Neural cell (in vitro differentiated cells): ENCODE measurements at regions not wholly inside any gene's neighbourhood (a gene's known extent, or its start where the extent isn't known, plus 50 kb on each side); places are given as distances from the start of the nearest gene placed in this dataset.
"Not testable (repeated sequence)": the region's sequence is repeated elsewhere in the genome, so short reads cannot be mapped to it uniquely, and the experiment has no call there.

Source experiments
- H2AFZ ChIP-seq: fragments of 200-600, 300-800 bp; sonication (generic), shearing (Covaris generic); 2 replicates; pipeline ENCODE4 v1.6.0; 2014; ENCODE audit warnings: low read depth, mild to moderate bottlenecking, antibody characterized with exemption, low read length, moderate library complexity
- H3F3A ChIP-seq: fragments of 200-600 bp; shearing (Covaris generic); 2 replicates; pipeline ENCODE4 v1.6.1; 2016; ENCODE audit warnings: mild to moderate bottlenecking, moderate library complexity, mixed read lengths, antibody characterized with exemption, low read length; ENCODE audit not compliant: insufficient read depth, poor library complexity, severe bottlenecking
- H3K27ac ChIP-seq: fragments of 200-600, 300-800 bp; sonication (generic), shearing (Covaris generic); 2 replicates; pipeline ENCODE4 v1.5.1; 2014; ENCODE audit warnings: mild to moderate bottlenecking, low read length, moderate library complexity
- H3K27me3 ChIP-seq: fragments of 300-800, 200-600 bp; sonication (generic), shearing (Covaris generic); 2 replicates; pipeline ENCODE4 v1.6.0; 2014; ENCODE audit warnings: mild to moderate bottlenecking, low read depth, low read length, moderate library complexity; ENCODE audit not compliant: insufficient read depth
- H3K36me3 ChIP-seq: fragments of 300-800, 200-600 bp; sonication (generic), shearing (Covaris generic); 2 replicates; pipeline ENCODE4 v1.5.1; 2014; ENCODE audit warnings: mild to moderate bottlenecking, antibody characterized with exemption, low read length, moderate library complexity; ENCODE audit not compliant: insufficient read depth
- H3K4me2 ChIP-seq: fragments of 300-800, 200-600 bp; sonication (generic), shearing (Covaris generic); 2 replicates; pipeline ENCODE4 v1.6.0; 2014; ENCODE audit warnings: mild to moderate bottlenecking, low read length
- H3K4me3 ChIP-seq: fragments of 300-800, 200-600 bp; sonication (generic), shearing (Covaris generic); 2 replicates; pipeline ENCODE4 v1.5.1; 2014; ENCODE audit warnings: mild to moderate bottlenecking, low read length, moderate library complexity
- H3K79me2 ChIP-seq: fragments of 200-600 bp; shearing (Covaris generic); replicated peaks from 2 replicates; pipeline ENCODE4 v1.6.0; 2014; ENCODE audit warnings: mild to moderate bottlenecking, low read length, moderate library complexity; ENCODE audit not compliant: insufficient read depth
- H3K9ac ChIP-seq: fragments of 300-800, 200-600 bp; sonication (generic), shearing (Covaris generic); 2 replicates; pipeline ENCODE4 v1.6.1; 2016; ENCODE audit warnings: mild to moderate bottlenecking, low read length, mixed read lengths
- H3K9me2 ChIP-seq: fragments of 200-600 bp; shearing (Covaris generic); 2 replicates; pipeline ENCODE4 v1.6.1; 2016; ENCODE audit warnings: mild to moderate bottlenecking, low read length, mixed read lengths; ENCODE audit not compliant: insufficient read depth
- H3K9me3 ChIP-seq: fragments of 200-600, 300-800 bp; sonication (generic), shearing (Covaris generic); 2 replicates; pipeline ENCODE4 v1.6.1; 2016; ENCODE audit warnings: mild to moderate bottlenecking, mixed run types, low read length, moderate library complexity, mixed read lengths
- H4K20me1 ChIP-seq: fragments of 200-600 bp; shearing (Covaris generic); 2 replicates; pipeline ENCODE4 v1.6.1; 2016; ENCODE audit warnings: mild to moderate bottlenecking, mixed run types; ENCODE audit not compliant: insufficient read depth
- CTCF ChIP-seq: fragments of 450-650 bp; IDR thresholded peaks from 2 replicates; pipeline ENCODE4 v1.5.1; 2014; ENCODE audit warnings: antibody characterized with exemption, mild to moderate bottlenecking, moderate library complexity; ENCODE audit not compliant: poor library complexity, severe bottlenecking
- EP300 ChIP-seq: fragments of 450-650 bp; conservative IDR thresholded peaks from 2 replicates; pipeline ENCODE4 v1.6.1; 2014; ENCODE audit warnings: antibody characterized with exemption, mild to moderate bottlenecking, moderate library complexity; ENCODE audit not compliant: poor library complexity, severe bottlenecking
- EZH2 ChIP-seq: fragments of 200-600, 300-800 bp; shearing (Covaris generic), sonication (generic); IDR thresholded peaks from 2 replicates; pipeline ENCODE4 v1.6.1; 2014; ENCODE audit warnings: antibody characterized with exemption, low read length, borderline replicate concordance, mild to moderate bottlenecking; ENCODE audit not compliant: insufficient read depth, poor library complexity, severe bottlenecking
- MXI1 ChIP-seq: fragments of 450-650 bp; conservative IDR thresholded peaks from 2 replicates; pipeline ENCODE4 v1.6.1; 2014; ENCODE audit warnings: antibody characterized with exemption, mild to moderate bottlenecking; ENCODE audit not compliant: poor library complexity, severe bottlenecking
- POLR2AphosphoS5 ChIP-seq: IDR thresholded peaks from 2 replicates; pipeline ENCODE4 v1.6.1; 2012
- RAD21 ChIP-seq: fragments of 450-650 bp; conservative IDR thresholded peaks from 2 replicates; pipeline ENCODE4 v1.6.1; 2014; ENCODE audit warnings: antibody characterized with exemption, mild to moderate bottlenecking, moderate library complexity
- SMC3 ChIP-seq: fragments of 450-650 bp; conservative IDR thresholded peaks from 2 replicates; pipeline ENCODE4 v1.6.1; 2014; ENCODE audit warnings: antibody characterized with exemption, mild to moderate bottlenecking, moderate library complexity; ENCODE audit not compliant: poor library complexity
- TAF1 ChIP-seq: IDR thresholded peaks from 2 replicates; pipeline ENCODE4 v1.6.1; 2012; ENCODE audit warnings: low read depth
- TF ChIP-seq, protein P1 (sequence below): IDR thresholded peaks from 2 replicates; pipeline ENCODE4 v1.6.1; 2012; ENCODE audit warnings: borderline replicate concordance

- no peaks in the 10 kb centered on the region for H3K9me3 ChIP-seq
- H3K4me2 ChIP-seq: no peak overlapping the region
- H4K20me1 ChIP-seq: no peaks in the 10 kb centered on the region
- no peak overlapping the region for H2AFZ ChIP-seq
- no peaks in the 10 kb centered on the region for H3K79me2 ChIP-seq
- no peak overlapping the region for H3K9ac ChIP-seq
- no peaks in the 10 kb centered on the region for H3K9me2 ChIP-seq
- H3K36me3 ChIP-seq: no peaks in the 10 kb centered on the region
- H3K27me3 ChIP-seq: no peaks in the 10 kb centered on the region
- H3F3A ChIP-seq: no peaks in the 10 kb centered on the region
- TF ChIP-seq EP300 (no peak), TAF1 (no peak), RAD21 (no peak), POLR2AphosphoS5 (no peak), CTCF (no peak), EZH2 (no peak)
- no peak overlapping the region for H3K27ac ChIP-seq
- no peak overlapping the region for H3K4me3 ChIP-seq
These were observed 239.3 kb downstream of the KCNK2 start for GRCh38 chr1:215321802-215322201.

- H3K79me2 ChIP-seq, H3F3A ChIP-seq, H2AFZ ChIP-seq, H3K9me3 ChIP-seq, H3K9ac ChIP-seq, H3K27ac ChIP-seq, H3K36me3 ChIP-seq, H4K20me1 ChIP-seq, H3K27me3 ChIP-seq, H3K4me3 ChIP-seq, H3K9me2 ChIP-seq, H3K4me2 ChIP-seq: not testable (repeated sequence)
These were observed 241.5 kb downstream of the KCNK2 start for GRCh38 chr1:215323992-215324391.

DNA sequence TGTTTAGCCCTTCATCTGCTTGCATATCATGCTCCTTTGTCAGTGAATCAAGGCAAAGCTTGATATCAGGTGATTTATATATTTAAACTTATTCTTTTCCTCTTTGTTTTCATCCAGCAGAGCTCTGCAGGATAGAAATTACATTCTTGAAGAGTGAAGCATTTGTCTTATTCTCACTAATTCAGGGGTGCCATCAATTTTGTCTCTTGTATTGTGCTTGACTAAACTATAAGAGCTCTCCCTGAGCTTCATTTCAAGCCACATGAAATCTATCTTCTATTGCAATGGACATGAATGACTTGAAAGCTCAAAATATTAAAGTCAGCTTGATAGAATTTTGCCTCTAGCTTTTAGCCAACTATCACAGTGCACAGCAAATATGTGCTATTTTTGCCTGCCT is 236.7 kb upstream of the KCTD3 start:
- Histone ChIP-seq H3F3A (no peaks in the 10 kb centered on the region), H3K4me3 (no peak overlapping the region), H3K27me3 (no peaks in the 10 kb centered on the region), H3K4me2 (no peak overlapping the region), H3K9me2 (no peaks in the 10 kb centered on the region), H2AFZ (no peak overlapping the region), H3K9ac (no peak overlapping the region), H3K27ac (no peak overlapping the region), H3K9me3 (no peaks in the 10 kb centered on the region), H4K20me1 (no peaks in the 10 kb centered on the region), H3K36me3 (no peaks in the 10 kb centered on the region), H3K79me2 (no peaks in the 10 kb centered on the region)
- no peak for TF ChIP-seq CTCF
- no peak for TF ChIP-seq POLR2AphosphoS5
- TF ChIP-seq MXI1: no peak
- TF ChIP-seq SMC3: no peak
- TF ChIP-seq EZH2: no peak
- TF ChIP-seq EP300: no peak
- no peak for TF ChIP-seq TAF1
- no peak for TF ChIP-seq RAD21
- TF ChIP-seq, protein P1, sequence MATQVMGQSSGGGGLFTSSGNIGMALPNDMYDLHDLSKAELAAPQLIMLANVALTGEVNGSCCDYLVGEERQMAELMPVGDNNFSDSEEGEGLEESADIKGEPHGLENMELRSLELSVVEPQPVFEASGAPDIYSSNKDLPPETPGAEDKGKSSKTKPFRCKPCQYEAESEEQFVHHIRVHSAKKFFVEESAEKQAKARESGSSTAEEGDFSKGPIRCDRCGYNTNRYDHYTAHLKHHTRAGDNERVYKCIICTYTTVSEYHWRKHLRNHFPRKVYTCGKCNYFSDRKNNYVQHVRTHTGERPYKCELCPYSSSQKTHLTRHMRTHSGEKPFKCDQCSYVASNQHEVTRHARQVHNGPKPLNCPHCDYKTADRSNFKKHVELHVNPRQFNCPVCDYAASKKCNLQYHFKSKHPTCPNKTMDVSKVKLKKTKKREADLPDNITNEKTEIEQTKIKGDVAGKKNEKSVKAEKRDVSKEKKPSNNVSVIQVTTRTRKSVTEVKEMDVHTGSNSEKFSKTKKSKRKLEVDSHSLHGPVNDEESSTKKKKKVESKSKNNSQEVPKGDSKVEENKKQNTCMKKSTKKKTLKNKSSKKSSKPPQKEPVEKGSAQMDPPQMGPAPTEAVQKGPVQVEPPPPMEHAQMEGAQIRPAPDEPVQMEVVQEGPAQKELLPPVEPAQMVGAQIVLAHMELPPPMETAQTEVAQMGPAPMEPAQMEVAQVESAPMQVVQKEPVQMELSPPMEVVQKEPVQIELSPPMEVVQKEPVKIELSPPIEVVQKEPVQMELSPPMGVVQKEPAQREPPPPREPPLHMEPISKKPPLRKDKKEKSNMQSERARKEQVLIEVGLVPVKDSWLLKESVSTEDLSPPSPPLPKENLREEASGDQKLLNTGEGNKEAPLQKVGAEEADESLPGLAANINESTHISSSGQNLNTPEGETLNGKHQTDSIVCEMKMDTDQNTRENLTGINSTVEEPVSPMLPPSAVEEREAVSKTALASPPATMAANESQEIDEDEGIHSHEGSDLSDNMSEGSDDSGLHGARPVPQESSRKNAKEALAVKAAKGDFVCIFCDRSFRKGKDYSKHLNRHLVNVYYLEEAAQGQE: no peak
